D341Med (cell line): ENCODE measurements at regions not wholly inside any gene's neighbourhood (a gene's known extent, or its start where the extent isn't known, plus 50 kb on each side); places are given as distances from the start of the nearest gene placed in this dataset.
A peak's percentile ranks its signal among the peaks of the same experiment; 100 is the strongest.
"Not testable (repeated sequence)": the region's sequence is repeated elsewhere in the genome, so short reads cannot be mapped to it uniquely, and the experiment has no call there.

Experiments
- DNase-seq: peaks from one replicate; pipeline ENCODE4 v3.0.0; 2012; ENCODE audit warnings: low spot score

GRCh38 chr7:92973293-92973731 is 136.9 kb upstream of the CDK6 start:
- DNase-seq, result no peak

GRCh38 chr7:92972441-92972840 is 136.1 kb upstream of the CDK6 start:
- no peak for DNase-seq

- no peak for DNase-seq
Observed at GRCh38 chr7:92969061-92969460, 132.7 kb upstream of the CDK6 start.

GRCh38 chr7:92968502-92968901 is 132.1 kb upstream of the CDK6 start:
- DNase-seq, result no peak

GRCh38 chr7:92967238-92967637 is 130.9 kb upstream of the CDK6 start:
- no peak for DNase-seq

- DNase-seq, result no peak
Observed at GRCh38 chr7:92964141-92964540, 127.8 kb upstream of the CDK6 start.

- no peak for DNase-seq
Observed at GRCh38 chr7:92963566-92963965, 127.2 kb upstream of the CDK6 start.

GRCh38 chr7:92961961-92962360 is 125.6 kb upstream of the CDK6 start:
- DNase-seq, result no peak

- DNase-seq, result no peak
Observed at GRCh38 chr7:92956575-92956974, 120.2 kb upstream of the CDK6 start.

GRCh38 chr7:92955081-92955480 is 118.7 kb upstream of the CDK6 start:
- DNase-seq, result no peak

- DNase-seq, result no peak
Observed at GRCh38 chr7:92953657-92954056, 117.3 kb upstream of the CDK6 start.

GRCh38 chr7:92949748-92950147 is 113.4 kb upstream of the CDK6 start:
- no peak for DNase-seq

- no peak for DNase-seq
Observed at GRCh38 chr7:92945840-92946239, 109.5 kb upstream of the CDK6 start.

GRCh38 chr7:92944633-92945032 is 108.3 kb upstream of the CDK6 start:
- no peak for DNase-seq

- not testable (repeated sequence) for DNase-seq
Observed at GRCh38 chr7:92942706-92943105, 106.3 kb upstream of the CDK6 start.

- no peak for DNase-seq
Observed at GRCh38 chr7:92939666-92940360, 103.4 kb upstream of the CDK6 start.

GRCh38 chr7:92934096-92934495 is 97.7 kb upstream of the CDK6 start:
- DNase-seq, result no peak

GRCh38 chr7:92932450-92932849 is 96.1 kb upstream of the CDK6 start:
- no peak for DNase-seq

GRCh38 chr7:92930404-92930803 is 94.0 kb upstream of the CDK6 start:
- no peak for DNase-seq

- DNase-seq, result no peak
Observed at GRCh38 chr7:92926697-92927044, 90.3 kb upstream of the CDK6 start.

- no peak for DNase-seq
Observed at GRCh38 chr7:92925876-92926696, 89.7 kb upstream of the CDK6 start.

- no peak for DNase-seq
Observed at GRCh38 chr7:92924800-92925199, 88.4 kb upstream of the CDK6 start.

GRCh38 chr7:92917230-92917629 is 80.9 kb upstream of the CDK6 start:
- no peak for DNase-seq

- peak; percentile 57 for DNase-seq
Observed at GRCh38 chr7:92916770-92917224, 80.4 kb upstream of the CDK6 start.
